OCI-LY3 (cell line): ENCODE measurements at regions not wholly inside any gene's neighbourhood (a gene's known extent, or its start where the extent isn't known, plus 50 kb on each side); places are given as distances from the start of the nearest gene placed in this dataset.

Experiments
- CTCF ChIP-seq: fragments of 200-600, 300-600 bp; sonication (generic); IDR thresholded peaks from 2 replicates; pipeline ENCODE4 v1.5.1; 2014; ENCODE audit warnings: antibody characterized with exemption, low read length, low read depth
- EZH2phosphoT487 ChIP-seq: fragments of 200-600 bp; shearing (Covaris generic); IDR thresholded peaks from 2 replicates; pipeline ENCODE4 v1.6.1; 2018; ENCODE audit warnings: antibody characterized with exemption, mixed run types, low read depth

GRCh38 chr10:77726301-77726700, 88.7 kb upstream of the KCNMA1 start:
- TF ChIP-seq CTCF, result no peak
- no peak for TF ChIP-seq EZH2phosphoT487
